HG02588 (cell line): ENCODE measurements at regions not wholly inside any gene's neighbourhood (a gene's known extent, or its start where the extent isn't known, plus 50 kb on each side); places are given as distances from the start of the nearest gene placed in this dataset.
"Not testable (repeated sequence)": the region's sequence is repeated elsewhere in the genome, so short reads cannot be mapped to it uniquely, and the experiment has no call there.

ENCODE experiments used
- ATAC-seq: cut with Tn5 transposase; IDR thresholded peaks from one replicate; pipeline ENCODE4 v1.9.1; 2021; ENCODE audit warnings: mild to moderate bottlenecking, moderate library complexity; ENCODE audit not compliant: unreplicated experiment

DNA sequence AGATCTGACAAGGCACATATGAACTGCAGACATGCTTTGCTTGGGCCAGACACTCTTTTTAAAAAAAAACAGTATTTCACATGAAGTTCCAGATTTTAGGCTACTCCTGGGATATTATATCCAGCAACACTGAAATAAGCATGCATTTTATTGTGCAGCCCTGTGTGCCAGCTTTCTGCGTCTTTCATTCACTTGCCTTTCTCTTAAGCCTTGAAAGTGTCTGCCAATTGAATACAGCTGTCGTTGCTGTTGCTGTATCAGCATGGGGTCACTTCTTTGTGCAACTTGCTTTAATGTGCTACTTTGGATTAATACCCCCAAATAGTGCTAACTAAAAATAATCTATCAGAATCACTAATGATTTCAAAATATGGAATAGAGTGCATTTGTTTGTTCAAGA lies 657.8 kb downstream of the SLITRK6 start:
- ATAC-seq = no peak

GRCh38 chr13:85140192-85140591 lies 659.0 kb downstream of the SLITRK6 start:
- no peak for ATAC-seq

- no peak for ATAC-seq
Measured at GRCh38 chr13:85137516-85137915, 661.7 kb downstream of the SLITRK6 start.

- ATAC-seq = no peak
Measured at GRCh38 chr13:85132986-85133385, 666.2 kb downstream of the SLITRK6 start.

GRCh38 chr13:85123501-85123900 lies 675.7 kb downstream of the SLITRK6 start:
- ATAC-seq = not testable (repeated sequence)

DNA sequence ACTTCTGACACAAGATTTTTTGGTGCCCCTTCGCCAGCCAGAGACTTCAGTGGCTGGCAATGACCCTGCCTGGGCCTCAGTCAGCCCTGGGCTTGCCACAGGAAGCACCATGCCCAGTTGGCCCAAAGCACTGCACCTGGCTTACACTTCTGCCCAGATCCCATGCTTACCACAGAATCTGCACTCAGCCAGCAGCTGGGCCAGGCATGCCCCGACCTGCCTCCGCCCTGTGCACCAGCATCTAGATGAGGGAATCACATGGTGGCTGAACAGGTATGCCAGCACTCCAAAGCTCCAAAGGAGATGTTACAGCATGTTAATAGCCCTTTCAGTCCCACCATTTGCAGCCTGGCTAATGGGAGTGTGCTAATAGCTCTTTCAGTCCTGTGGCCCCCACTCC lies 690.9 kb downstream of the SLITRK6 start:
- ATAC-seq = no peak

GRCh38 chr13:85099245-85099644 lies 700.0 kb downstream of the SLITRK6 start:
- no peak for ATAC-seq

DNA sequence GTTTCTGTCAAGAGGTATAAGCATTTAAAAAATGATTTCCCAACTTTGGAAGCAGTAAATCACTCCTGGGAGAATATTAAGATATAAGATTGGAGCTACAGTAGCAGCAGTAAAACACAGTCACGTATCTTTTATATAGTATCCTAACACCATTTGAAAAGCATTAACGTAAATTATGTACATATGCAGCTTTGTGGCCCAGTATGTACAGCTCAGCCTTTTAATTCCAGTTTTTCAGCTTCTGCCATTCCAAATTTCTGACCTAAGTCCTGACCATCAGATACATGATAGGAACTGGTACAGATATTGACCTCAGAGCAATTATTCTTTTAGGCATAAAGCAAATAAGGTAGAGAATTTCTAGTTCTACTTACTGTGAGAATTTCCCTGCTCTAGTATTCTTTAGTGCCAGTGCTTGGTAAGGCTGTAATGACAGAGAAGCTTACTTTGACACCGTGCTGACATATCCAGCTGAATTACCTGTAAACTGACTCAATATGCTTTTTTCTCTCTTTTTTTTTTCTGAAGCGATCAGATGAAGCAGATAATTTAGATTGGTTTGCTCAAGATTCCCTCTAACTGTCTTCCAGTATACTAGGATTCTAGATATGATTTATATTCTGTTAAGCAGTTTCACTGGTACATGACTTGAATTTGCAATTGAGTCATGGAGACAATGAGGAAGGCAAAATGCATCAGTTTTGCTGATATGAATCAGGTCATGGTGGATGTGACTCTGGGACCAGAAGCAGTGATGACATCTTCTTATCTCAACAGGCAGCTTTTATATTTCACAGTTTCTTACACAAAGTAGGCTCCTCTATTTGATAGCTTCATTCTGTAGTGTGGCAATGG lies 703.6 kb downstream of the SLITRK6 start:
- no peak for ATAC-seq

GRCh38 chr13:85093808-85094207 lies 705.4 kb downstream of the SLITRK6 start:
- ATAC-seq = no peak

DNA sequence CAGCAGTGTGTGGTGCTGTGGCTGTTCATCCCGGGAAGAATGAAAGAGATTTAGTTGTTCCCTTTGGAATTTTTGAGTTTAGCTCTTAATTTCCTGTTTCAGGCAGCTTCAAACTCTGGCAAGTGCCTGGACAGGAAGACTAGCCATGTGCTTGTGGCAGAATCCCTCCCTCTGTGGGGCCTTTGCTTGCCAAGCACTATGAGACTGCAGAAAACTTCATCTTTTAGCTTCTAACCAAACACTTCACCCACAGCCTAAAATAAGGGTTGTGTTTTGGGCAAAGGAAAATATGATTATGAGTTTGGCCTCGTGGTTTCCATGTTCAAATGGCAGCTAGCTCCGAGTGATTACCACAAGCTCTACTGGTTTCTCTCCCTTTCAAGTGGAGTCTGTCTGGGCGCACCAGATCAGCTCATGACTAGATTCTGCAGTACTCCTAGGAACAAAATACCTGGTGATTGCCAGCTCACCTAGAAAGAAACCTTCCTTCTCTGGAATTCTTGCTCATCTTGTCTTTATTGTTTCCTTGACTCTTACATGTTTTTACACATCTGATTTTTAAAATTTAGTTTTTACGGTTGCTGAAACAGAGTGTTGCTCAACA lies 707.5 kb downstream of the SLITRK6 start:
- ATAC-seq = no peak

DNA sequence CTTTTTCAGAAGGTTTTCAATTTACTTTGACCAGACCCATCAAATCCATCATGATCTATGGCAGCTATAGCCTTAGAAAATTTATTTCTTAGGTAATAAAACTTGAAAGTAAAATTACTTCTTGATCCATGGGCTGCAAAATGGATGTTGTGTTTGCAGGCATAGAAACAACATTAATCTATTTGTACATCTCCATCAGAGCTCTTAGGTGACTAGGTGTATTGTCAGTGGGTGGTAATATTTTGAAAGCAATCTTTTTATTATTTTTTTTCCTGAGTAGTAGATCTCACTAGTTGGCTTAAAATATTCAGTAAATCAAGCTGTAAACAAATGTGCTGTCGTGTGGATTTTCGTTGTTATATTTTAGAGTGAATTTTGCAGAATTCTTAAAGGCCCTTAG lies 710.0 kb downstream of the SLITRK6 start:
- no peak for ATAC-seq

GRCh38 chr13:85080691-85081090 lies 718.5 kb downstream of the SLITRK6 start:
- no peak for ATAC-seq

- ATAC-seq = no peak
Measured at GRCh38 chr13:85076343-85076742, 722.9 kb downstream of the SLITRK6 start.

DNA sequence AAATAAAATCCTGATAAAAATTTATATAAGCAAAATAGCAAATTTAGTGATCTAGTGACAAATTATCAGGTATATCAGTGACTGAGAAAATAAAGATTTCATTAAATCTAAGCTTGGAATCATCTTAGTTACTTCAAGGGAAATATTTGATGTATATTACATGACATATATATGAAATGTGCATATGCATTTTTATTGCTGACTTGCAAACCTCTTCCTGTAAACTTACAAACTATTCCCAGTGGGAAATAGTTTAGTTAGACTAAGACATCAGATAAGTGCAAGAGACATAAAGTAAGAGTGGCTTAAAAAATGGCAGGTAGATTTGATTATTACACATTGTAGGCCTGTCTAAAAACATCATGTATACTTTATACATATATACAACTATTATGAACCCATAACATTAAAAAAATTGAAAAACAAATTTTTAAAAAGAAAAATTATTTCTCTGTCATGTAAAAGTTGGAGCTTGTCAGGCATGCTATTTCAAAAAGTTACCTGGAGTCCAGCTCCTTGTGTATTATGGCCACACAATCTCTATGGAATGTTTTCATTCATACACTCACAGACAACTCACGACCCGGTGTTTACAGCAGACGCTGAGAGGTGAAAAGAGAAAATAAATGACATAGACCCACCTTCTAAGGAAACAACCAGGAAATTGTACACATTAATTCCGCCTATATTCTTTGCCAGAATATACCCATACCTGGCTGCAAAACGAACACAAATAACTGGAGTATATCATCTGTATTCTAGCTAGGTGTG lies 724.5 kb downstream of the SLITRK6 start:
- ATAC-seq = no peak

DNA sequence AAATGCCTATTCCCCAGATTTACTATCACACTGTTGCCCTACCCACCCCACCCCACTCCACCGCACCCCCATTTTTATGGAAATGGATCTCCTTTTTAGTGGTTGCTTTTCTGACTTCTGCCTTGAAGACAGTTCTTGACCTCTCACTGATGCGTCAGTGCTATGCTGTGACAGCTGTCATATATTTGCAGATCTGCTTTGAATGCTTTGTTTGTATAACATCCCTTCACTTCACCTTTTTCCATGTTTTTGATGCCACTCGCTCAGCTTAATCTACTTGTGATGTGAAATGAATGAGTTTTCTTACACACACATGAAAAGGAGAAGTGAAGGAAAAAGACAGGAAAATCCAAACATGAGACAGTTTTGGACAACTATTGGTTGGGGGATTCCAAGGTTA lies 731.0 kb downstream of the SLITRK6 start:
- no peak for ATAC-seq

DNA sequence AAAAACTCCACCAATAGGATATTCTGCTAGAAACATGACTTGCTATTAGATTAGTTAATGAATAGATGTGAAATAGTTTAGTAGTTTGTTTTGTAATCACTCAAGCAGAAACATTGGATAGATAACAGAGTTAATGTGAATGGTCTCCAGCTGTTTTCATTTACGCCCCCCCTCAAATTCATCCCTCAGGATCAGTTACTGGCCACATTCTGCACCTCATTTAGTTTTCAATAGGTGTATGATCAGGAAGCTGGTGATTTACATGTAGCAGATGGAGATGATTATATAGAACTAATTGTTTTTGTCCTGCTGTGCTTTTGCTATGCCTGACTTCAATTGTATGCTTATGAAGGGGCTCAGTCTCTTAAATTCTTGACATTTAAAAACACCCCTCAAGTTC lies 759.0 kb downstream of the SLITRK6 start:
- no peak for ATAC-seq

- ATAC-seq = no peak
Measured at GRCh38 chr13:85031771-85032170, 767.4 kb downstream of the SLITRK6 start.

- no peak for ATAC-seq
Measured at GRCh38 chr13:85028035-85028434, 771.2 kb downstream of the SLITRK6 start.

- ATAC-seq = no peak
Measured at GRCh38 chr13:85019121-85019520, 780.1 kb downstream of the SLITRK6 start.

GRCh38 chr13:85013006-85013405 lies 786.2 kb downstream of the SLITRK6 start:
- no peak for ATAC-seq

- no peak for ATAC-seq
Measured at GRCh38 chr13:85009447-85009846, 789.8 kb downstream of the SLITRK6 start.

GRCh38 chr13:84999252-84999651 lies 800.0 kb downstream of the SLITRK6 start:
- no peak for ATAC-seq
